NCI-H1436 (cell line): ENCODE measurements at regions not wholly inside any gene's neighbourhood (a gene's known extent, or its start where the extent isn't known, plus 50 kb on each side); places are given as distances from the start of the nearest gene placed in this dataset.
A peak's percentile ranks its signal among the peaks of the same experiment; 100 is the strongest.

Experiments
- DNase-seq: peaks from one replicate; lab custom pipeline; 2025; lab: John Stamatoyannopoulos, UW

DNA sequence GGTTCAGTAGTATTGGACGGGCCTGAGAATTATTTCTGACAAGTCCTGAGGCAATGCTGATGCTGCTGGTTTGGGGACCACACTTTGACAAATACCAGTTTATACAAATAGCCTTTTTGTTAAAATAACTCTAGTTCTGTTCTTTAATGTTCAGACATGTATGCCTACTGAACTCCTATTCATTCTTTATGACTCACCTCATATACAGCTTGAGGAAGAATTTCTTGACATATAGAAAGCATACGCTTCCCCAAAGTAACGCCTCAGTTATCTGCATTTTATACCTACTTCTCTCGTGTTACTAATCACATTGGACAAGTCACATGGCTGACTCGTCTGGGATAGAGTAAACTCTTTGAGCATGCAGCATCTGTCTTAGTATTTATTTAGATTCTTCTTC lies 145.4 kb upstream of the GOLIM4 start:
- DNase-seq, result no peak

DNA sequence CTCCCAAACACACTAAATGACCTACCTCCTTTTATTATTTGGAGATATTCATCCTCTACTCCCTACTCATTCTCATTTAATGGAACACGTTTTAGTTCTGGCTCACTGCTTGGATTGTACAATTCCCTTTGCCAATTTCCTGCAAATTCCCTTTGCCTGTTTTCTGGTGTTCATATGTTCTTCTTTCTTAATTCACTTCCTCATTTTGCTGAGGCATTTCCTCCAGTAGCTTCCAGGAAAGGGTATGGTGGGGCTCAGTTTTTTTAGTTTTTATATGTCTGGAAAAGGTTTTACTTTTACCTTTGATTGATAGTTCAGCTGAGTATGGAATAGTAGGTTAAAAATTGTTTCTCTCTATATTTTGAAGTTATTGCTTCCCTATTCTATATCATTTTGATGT lies 143.6 kb upstream of the GOLIM4 start:
- DNase-seq, result no peak

DNA sequence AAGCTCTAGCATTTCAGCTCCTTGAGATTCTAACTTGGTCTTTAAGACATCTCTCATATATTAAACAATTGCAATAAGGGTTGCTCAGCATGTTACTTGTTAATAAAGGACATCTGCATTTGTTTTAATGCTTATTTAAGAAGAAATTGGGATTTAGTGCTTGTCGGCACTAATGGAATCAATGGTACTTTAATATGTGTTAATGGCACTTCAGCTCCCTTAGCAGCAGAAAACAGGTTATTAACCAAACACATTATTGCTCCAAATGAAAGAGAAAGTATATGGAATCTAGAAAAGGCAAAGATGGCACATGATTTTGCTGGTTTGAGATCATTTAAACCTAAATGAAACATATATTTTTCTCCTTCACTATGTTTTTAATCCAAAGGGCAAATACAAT lies 137.3 kb upstream of the GOLIM4 start:
- no peak for DNase-seq

DNA sequence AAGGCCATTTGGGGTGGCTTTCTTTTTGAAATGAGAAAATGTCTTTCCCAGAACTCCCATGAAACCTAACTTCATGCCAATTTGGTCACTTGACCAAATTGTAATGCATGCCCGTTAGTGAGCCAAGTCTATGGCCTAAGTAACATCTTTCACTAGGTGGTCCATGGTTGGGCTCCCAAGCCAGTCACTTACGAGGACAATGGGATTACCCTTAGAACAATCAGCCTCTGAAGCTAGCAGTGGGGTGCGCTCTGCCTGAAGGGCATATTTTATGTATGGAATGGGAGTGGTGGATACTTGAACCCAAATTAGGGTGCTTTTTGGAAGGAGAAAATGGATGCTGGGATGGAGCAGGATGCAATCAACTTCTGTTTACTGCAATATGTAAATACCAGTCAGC lies 127.4 kb upstream of the GOLIM4 start:
- DNase-seq, result no peak

DNA sequence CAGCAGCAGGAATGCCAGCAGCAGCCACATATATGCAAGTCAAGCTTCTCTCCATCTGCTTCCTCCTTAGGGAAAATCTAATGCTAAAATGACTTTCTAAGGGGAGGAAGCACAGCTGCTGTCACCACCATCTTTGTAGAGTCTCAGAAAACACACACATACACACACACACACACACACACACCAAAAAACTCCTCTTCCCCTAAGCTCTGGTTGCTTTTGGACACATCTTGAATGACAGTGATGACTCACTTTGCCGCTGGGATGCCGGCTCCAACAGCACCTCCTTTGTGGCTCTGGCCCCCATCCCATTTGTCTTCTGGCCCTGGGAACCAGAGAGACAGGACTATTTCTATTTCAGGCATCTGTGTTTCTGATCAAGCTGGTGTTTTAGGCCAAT lies 124.8 kb upstream of the GOLIM4 start:
- no peak for DNase-seq

DNA sequence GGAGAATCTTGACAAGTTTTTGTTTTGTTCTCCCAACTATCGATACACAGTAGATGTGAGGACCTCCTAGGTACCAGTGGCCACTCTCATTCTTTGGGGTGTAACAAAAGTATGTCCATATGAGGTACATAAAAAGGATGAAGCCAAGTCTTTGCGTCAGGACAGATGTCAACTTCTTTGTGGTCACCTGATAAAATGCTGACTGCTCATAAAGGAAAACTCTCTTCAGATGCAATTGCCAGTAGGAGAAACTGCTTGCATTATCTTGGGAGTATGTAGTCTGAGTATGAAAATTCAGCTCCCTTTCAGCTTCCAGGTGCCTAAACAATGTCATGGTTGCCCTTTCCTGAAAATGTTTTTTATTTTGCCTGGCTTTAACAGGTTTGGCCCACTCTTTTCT lies 123.8 kb upstream of the GOLIM4 start:
- no peak for DNase-seq

DNA sequence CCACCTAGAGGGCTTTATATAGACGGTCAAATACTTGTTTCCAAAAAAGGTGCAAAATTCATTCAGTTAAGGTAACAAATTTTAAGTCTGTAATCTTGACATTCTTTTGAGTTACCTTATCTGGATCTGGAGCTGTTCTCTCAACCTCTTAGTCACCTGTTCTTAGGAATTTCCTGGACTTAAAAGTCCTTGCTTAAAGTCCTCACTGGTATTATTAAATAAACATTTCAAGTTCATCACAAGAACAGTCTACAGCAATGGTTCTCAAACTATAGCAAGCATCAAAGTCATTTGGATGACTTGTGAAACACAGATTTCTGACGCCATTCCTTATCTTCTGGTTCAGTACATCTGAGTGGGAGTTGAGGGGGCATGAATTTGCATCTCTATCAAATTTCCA lies 122.9 kb upstream of the GOLIM4 start:
- no peak for DNase-seq

DNA sequence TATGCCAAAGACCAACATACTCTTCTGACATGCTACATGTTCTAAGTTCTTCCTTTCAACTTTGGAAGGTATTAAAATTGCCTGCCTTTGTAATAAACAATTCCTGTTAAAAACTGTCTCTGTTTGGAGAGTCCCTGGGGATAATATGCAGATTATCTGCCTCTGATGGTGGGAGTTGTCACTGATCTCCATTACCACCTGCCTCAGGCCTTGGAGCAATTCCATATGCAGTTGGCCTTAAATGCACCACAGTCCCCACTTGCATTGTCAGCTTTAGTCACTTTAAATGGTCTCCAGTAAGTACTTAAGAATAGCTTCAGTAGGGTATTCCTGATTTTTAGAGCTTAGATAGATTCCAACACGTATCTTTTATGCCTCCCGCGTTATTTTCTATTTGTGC lies 121.1 kb upstream of the GOLIM4 start:
- no peak for DNase-seq

DNA sequence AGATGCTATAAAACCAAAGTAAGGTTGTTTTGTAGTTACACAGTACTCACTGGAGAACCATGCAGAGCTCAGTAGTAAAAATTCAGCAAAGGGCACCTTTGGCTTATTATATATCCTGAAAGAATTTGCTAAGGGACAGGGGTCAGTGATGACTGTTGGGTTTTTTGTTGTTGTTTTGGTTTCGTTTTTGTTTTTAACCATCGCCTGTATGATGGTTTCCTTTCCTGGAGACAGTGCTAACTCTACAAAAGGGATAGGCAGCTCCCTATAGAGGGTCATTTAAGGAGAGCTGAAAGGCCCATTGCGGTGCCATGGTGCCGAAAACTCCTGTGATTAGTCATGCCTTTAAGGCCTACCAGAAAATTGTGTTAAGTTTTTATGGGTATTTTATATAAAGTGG lies 118.2 kb upstream of the GOLIM4 start:
- DNase-seq, result no peak

DNA sequence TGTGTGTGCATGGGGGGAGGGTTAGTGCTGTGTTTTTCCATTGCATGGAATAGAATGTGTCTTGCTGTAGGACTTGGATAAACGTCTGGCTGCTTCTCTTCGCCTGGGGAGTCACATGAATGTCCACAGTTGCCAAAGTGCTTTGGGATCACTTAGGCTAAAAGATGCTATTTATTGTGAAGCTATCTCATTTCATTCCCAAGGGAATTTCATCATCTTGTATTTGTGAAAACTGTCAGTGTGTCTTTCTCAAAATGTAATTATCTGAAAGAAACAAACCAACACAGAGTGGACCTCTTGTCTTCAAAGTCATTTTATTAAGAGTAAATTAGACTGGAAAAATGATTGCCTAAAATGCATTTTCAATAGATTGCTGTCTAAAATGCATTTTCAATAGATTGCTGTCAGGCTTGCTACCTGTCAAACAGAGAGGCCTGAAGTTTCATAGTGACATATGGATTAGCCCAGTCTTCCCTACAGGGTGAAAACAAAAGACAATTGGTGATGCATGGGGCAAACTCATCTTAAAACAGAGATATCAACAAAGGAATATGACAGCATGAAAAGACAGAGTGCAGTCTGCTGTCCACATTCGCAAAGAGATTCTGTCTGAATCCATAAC lies 117.1 kb upstream of the GOLIM4 start:
- no peak for DNase-seq

DNA sequence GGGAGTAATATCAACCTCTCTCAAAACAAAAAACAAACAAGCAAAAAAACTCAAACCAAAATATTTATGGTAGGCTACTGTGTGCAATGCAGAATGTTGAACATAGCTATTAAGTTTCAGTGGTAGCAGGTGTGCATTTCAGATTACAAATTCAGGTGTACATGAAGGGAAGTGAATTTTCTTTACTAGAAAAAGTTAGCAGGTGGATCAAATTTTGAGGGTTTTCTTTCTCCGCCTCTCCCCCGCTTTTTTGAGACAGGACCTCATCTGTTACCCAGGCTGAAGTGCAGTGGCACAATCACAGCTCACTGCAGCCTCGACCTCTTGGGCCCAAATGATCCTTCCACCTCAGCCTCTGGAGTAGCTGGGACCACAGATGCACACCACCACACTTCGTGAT lies 109.7 kb upstream of the GOLIM4 start:
- no peak for DNase-seq

DNA sequence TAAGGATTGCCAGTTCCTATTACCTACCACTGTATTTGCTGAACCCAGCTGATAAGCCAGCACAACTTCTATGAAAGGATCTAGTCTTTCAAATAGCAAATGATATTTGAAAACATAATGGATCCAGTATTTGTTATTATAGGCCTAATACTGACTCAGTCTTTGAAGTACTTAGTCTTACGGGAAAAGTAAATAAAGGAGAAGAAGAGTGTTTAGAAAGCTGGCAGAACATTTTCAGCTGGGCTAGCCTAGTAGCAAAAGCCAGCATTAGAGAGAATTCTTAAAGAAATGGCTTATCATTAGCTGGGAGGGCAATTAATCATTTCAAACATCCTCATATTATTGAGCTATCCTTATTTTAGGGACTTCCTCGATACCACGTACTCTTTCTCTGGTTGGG lies 101.4 kb upstream of the GOLIM4 start:
- no peak for DNase-seq

DNA sequence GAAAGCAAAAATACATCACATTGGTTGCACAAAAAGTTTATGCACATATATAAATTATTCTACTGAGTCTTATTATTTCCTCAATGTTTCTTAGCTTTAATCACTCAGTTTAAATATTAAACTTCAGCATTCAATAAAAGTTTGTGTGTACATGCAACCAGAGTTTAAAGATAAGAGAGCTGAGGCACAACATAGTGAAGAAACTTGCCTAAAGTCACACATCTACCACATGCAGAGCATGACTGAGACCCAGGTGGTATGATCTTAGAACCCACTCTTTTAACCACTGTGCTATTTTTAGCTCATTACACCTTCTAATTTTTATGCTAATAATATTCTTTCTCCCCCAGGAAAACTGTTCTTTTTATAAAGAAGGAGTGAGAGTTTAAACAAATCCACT lies 96.1 kb upstream of the GOLIM4 start:
- no peak for DNase-seq

DNA sequence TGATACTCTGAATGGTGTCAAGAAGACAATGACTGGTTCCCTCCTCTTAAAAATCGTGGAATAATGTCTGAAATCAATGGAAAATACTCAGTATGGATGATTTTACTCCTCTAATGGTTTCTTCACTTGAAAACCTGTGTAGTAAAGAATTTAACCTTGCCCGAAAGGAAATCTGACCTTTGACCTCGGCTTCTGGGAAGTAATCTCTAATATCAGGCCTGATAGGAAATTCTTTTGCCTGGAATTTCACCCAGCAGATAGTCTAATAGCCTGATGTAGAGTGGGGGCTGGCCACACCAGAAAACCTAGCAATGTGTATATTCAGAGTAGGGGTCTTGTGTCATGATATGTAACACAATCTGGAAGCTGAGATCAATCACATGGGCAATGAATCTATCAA lies 91.5 kb upstream of the GOLIM4 start:
- no peak for DNase-seq

DNA sequence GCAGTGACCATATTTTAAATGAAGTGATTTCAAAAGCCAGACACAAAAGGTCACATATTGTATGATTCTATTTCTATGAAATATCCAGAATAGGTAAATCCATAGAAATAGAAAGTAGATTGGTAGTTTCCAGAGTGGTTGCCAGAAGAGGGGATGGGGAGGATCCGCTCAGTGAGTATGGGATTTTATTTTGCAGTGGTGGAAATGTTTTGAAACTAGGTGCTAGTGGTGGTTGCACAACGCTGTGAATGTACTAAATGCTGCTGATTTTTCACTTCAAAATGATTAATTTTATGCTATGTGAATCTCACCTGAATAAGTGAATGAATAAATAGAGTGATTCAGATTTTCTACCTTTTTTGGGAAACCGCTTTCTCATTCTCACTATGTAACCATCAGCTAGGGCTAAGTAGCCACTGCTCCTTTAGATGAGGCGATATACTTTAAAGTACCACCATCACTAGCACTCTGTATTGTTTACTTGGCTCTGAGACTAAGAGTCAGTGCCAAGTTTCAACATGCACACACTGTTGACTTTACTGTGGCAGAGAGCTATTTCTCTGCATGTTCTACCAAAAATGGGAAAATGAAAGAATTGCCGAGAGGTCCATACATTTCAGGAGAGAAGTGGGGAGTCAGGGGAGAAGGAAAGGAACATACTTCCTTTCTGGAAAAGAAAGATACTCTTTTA lies 90.7 kb upstream of the GOLIM4 start:
- DNase-seq, result no peak

DNA sequence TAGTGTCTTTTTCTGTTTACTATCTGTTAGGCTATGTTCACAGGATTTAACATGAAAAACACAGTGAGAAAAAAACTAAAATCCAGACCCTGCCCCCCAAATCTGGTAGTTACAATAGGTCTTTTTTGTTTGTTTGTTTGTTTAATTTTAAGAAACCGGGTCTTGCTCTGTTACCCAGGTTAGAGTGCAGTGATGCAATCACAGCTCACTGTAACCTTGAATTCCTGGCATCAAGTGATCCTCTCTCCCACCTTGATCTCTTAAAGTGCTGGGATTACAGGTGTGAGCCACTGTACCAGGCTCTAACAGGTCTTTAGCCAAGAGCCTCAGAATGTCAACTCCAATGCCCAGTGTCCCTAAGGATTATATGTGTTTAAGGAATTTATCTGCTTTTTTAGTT lies 88.0 kb upstream of the GOLIM4 start:
- no peak for DNase-seq

DNA sequence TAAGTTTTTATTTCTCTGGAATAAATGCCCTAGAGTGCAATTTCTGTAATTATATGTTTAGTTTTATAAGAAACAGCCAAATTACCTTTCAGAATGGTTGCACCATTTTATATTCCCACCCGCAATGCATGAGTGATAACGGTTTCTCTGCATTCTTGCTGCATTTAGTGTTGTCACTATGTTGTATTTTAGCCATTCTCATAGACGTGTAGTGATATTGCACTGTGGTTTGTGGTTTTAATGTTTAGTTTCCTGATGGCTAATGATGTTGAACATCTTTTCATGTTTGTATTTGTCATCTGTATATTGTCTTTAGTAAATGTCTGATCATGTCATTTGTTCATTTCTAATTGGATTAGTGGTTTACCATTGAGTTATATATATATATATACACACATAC lies 73.0 kb upstream of the GOLIM4 start:
- no peak for DNase-seq

DNA sequence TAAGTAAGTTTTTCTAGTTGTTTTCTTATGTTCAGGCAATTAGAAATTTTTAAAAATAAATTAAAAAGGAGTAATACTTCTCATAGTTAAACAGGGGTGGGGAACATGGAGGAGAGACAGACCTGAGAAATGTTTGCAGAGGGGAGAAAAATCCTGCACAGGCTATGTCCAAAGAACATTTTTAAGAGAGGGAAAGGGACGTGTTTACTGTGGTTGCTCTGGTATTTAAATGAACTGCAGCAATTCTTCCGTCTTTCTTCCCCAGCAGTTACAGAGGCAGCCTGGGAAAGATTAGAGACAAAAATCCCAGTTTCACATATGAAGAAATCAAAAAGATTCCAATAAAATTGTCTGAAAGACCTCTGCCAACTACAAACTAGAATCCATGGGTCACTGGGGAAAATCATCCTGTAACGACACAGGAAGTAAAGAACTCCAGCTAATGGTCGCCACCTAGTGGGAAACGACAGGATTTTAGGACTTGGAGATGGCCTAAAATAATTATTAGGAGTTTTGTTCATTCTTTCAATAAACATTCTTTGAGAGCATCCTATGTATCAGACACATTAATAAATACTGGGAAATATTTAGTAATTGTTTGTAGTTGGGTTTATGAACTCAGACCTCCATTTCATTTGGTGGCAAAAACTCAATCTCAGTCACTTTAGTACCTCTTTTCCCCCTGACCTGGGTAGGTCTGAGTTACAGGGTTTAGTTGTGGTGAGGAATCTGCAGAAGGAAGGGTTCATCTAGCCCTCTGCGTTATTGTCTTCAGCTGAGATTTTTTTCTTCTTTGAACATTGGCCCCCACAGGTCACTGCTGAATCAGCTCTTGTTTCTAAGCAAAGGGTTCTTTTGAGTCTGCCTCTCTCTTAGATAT lies 69.9 kb upstream of the GOLIM4 start:
- DNase-seq, result peak; percentile 58

DNA sequence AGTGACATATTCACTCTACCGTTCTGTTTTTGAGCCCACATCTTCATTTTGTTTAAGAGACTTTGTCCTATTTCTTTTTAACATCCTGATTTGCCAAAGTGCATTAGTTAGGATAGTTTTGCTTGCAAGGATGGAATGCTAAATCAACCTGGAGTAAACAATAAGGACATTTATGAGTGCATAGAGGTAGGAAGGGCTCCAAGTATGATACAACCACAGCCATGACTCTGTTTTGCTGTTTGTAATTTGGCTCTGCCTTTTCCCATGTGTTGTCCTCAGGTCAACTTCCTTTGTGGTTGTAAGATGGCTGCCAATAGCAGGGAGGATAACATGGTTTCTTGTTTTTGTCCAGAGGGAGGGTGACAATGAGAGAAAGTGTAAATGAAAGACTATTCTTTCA lies 66.4 kb upstream of the GOLIM4 start:
- no peak for DNase-seq

DNA sequence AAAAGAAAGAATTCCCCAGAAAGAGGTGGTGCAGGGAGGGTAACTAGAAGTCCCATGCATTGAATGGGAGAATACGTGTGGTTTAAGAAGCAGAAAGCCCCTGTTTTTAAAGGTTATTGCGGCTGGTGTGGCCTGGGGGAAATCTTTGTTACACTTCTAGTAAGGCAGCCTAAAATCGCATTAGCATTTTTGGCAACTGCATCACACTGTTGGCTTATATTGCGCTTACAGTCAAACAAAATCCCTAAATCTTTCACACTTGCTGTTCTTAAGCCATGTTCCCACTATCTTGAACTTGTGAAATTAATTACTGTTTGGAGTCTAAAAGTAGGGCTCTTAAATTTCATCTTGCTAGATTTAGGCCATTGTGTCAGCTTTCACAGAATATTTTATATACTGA lies 66.0 kb upstream of the GOLIM4 start:
- DNase-seq, result no peak

DNA sequence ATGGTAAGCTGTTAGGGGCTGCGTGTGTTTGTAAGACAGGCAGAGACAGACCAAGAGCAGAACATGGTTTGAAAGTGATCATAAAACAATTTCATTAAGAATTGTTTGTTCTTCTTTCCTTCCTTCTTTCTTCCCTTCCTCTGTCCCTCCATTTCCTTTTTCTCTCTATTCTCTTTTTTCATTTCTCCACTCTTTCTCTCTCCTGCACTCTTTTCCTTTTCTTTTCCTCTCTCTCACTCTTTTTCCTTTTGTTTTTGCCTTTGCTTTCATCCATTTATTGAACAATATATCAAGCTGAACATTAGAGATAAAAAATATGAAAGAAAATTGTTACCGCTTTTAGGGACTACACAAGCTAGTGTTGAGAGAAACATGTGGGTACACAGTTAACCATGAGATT lies 62.2 kb upstream of the GOLIM4 start:
- DNase-seq, result no peak

DNA sequence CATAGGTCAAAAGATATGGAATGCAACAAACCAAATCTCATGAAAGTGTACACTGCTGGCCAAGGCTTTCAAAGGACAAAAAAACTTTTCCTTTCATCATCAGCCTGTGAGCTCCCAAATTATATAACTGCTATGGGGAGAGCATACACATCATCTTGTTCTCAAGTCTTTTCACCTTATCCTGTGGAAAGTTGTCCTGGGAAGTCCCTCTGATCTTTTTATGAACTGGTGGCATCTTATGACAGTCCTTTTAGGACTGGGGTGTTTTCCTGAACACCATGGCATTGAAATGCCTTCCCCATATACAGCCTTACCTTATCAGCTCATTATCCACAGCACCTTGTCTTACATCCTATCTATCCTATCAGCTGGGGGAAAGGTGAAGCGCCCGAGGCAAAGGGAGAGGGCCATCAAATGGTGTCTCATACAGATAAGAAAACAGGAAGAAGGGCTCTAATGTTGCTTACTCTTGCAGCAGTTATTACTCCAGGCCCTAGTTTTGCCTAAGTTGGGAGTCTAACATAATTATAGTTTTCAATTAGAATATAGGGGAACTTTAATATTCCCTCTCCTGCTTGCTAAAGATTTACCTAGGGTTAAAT lies 61.5 kb upstream of the GOLIM4 start:
- no peak for DNase-seq

DNA sequence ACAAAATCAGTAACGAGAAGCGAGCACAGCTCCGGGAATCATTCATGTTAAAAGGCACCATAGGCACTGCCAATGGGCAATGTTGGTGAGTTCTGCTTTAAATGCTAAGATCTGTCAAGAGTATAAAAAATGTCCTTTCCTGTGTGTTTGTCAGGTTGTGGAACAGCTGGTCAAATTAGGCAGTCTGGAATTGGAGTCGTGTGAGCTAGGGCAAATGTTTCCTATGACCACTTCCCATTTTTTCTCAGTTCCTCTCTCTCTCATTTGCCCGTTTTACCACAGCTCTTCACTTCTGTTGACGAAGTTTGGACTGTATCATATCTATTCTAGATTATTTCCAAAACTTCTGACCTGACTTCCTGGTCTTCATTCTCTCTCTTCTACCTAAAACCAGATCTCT lies 60.8 kb upstream of the GOLIM4 start:
- DNase-seq, result no peak
